A673 (cell line): ENCODE measurements at regions not wholly inside any gene's neighbourhood (a gene's known extent, or its start where the extent isn't known, plus 50 kb on each side); places are given as distances from the start of the nearest gene placed in this dataset.
A peak's percentile ranks its signal among the peaks of the same experiment; 100 is the strongest.

Experiments
- BruUV-seq: library from RNA; stranded (reverse); fragments of 400-500 nt; replicated peaks from 2 replicates; lab custom pipeline; 2021; lab: Mats Ljungman, UMichigan
- CTCF ChIA-PET: fragments of 300-600 bp; sonication (Branson Sonifier 250); formaldehyde crosslinking; loops from one replicate; lab custom pipeline; 2022; ENCODE audit warnings: antibody characterized with exemption; lab: Charles Lee
- POLR2A ChIA-PET: fragments of 300-600 bp; sonication (Branson Sonifier 250); formaldehyde crosslinking; loops from one replicate; lab custom pipeline; 2022; ENCODE audit warnings: antibody characterized with exemption; ENCODE audit not compliant: low non-redundant PET; lab: Charles Lee
- DNase-seq: peaks from one replicate; pipeline ENCODE4 v3.0.0-alpha.2; 2015; ENCODE audit warnings: low spot score
- H3K27ac ChIP-seq: fragments of 200-600 bp; sonication (generic); 2 replicates; pipeline ENCODE4 v1.5.1; 2016; ENCODE audit warnings: mixed run types, low read depth, mild to moderate bottlenecking, mixed read lengths, antibody characterized with exemption, low read length; ENCODE audit not compliant: poor library complexity, severe bottlenecking
- H3K27me3 ChIP-seq: fragments of 200-600 bp; sonication (generic); replicated peaks from 2 replicates; pipeline ENCODE4 v1.6.1; 2017; ENCODE audit warnings: mixed run types, low read depth, mild to moderate bottlenecking, mixed read lengths, antibody characterized with exemption, low read length; ENCODE audit not compliant: insufficient read depth, poor library complexity
- H3K36me3 ChIP-seq: fragments of 200-600 bp; sonication (generic); 2 replicates; pipeline ENCODE4 v1.6.1; 2016; ENCODE audit warnings: mixed run types, mild to moderate bottlenecking, mixed read lengths, antibody characterized with exemption, low read length; ENCODE audit not compliant: insufficient read depth, poor library complexity, severe bottlenecking
- H3K4me1 ChIP-seq: fragments of 200-600 bp; sonication (generic); 2 replicates; pipeline ENCODE4 v1.6.1; 2017; ENCODE audit warnings: mixed run types, mild to moderate bottlenecking, mixed read lengths, antibody characterized with exemption, low read length; ENCODE audit not compliant: insufficient read depth, poor library complexity, severe bottlenecking
- H3K4me3 ChIP-seq: fragments of 200-600 bp; sonication (generic); 2 replicates; pipeline ENCODE4 v1.5.1; 2016; ENCODE audit warnings: low read depth, mixed run types, mild to moderate bottlenecking, mixed read lengths, low read length; ENCODE audit not compliant: poor library complexity, severe bottlenecking
- H3K9me3 ChIP-seq: fragments of 200-600 bp; sonication (generic); 2 replicates; pipeline ENCODE4 v1.6.1; 2016; ENCODE audit warnings: mixed run types, low read depth, mild to moderate bottlenecking, mixed read lengths, antibody characterized with exemption, low read length; ENCODE audit not compliant: poor library complexity, severe bottlenecking
- EZH2 ChIP-seq: fragments of 200-600 bp; sonication (generic); IDR thresholded peaks from 2 replicates; pipeline ENCODE4 v1.6.1; 2017; ENCODE audit warnings: borderline replicate concordance, low read depth, mild to moderate bottlenecking, mixed read lengths, antibody characterized with exemption, low read length; ENCODE audit not compliant: poor library complexity, severe bottlenecking
- intact Hi-C: fragments of 100-400 bp; cut with micrococcal nuclease; formaldehyde crosslinking; loops from one replicate; pipeline ENCODE4 v1.10.0; 2022; ENCODE audit not compliant: unreplicated experiment
- TF ChIP-seq, protein P1 (sequence below): fragments of 300-800, 200-600 bp; sonication (generic); conservative IDR thresholded peaks from 2 replicates; pipeline ENCODE4 v1.5.1; 2017; ENCODE audit warnings: low read depth, mild to moderate bottlenecking, antibody characterized with exemption, low read length, moderate library complexity, mixed read lengths

DNA sequence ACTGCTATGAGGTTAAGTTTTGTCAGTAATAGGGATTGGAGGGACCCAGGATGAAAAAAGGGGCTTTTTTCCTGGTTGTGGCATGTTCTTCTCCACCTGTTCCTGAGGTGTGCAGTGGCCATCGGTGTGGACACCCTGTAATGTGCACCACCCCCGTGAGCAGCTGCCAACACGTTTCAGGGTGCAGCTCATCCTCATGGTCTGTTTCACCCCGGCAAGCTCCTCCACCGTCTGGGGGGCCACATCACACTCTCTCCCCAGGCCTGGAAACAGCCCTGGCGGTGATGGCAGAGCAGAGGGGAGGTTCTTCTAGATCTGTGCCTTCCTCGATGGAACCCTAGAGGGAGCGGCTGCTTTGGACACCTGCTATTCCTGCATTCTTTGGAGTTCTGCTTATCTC lies 435.4 kb downstream of the MATN1 start:
- H3K36me3 ChIP-seq: no peaks in the 10 kb centered on the region
- no peak for DNase-seq
- H3K4me1 ChIP-seq: peaks cover 19% of the 10 kb centered on the region
- no peak overlapping the region for H3K27ac ChIP-seq
- POLR2A ChIA-PET: interaction anchor here (1.2 kb wide), 1 partner anchor 37 kb away, joined by 4 read pairs; no protein-coding TSS in a partner anchor
- TF ChIP-seq, protein P1, sequence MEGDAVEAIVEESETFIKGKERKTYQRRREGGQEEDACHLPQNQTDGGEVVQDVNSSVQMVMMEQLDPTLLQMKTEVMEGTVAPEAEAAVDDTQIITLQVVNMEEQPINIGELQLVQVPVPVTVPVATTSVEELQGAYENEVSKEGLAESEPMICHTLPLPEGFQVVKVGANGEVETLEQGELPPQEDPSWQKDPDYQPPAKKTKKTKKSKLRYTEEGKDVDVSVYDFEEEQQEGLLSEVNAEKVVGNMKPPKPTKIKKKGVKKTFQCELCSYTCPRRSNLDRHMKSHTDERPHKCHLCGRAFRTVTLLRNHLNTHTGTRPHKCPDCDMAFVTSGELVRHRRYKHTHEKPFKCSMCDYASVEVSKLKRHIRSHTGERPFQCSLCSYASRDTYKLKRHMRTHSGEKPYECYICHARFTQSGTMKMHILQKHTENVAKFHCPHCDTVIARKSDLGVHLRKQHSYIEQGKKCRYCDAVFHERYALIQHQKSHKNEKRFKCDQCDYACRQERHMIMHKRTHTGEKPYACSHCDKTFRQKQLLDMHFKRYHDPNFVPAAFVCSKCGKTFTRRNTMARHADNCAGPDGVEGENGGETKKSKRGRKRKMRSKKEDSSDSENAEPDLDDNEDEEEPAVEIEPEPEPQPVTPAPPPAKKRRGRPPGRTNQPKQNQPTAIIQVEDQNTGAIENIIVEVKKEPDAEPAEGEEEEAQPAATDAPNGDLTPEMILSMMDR: no peak
- TF ChIP-seq EZH2: no peak
- no peaks in the 10 kb centered on the region for H3K9me3 ChIP-seq
- BruUV-seq: no TSS peak
- H3K4me3 ChIP-seq: no peak overlapping the region
- intact Hi-C loops: no loop called here
- no peaks in the 10 kb centered on the region for H3K27me3 ChIP-seq
- CTCF ChIA-PET: no interaction called here

DNA sequence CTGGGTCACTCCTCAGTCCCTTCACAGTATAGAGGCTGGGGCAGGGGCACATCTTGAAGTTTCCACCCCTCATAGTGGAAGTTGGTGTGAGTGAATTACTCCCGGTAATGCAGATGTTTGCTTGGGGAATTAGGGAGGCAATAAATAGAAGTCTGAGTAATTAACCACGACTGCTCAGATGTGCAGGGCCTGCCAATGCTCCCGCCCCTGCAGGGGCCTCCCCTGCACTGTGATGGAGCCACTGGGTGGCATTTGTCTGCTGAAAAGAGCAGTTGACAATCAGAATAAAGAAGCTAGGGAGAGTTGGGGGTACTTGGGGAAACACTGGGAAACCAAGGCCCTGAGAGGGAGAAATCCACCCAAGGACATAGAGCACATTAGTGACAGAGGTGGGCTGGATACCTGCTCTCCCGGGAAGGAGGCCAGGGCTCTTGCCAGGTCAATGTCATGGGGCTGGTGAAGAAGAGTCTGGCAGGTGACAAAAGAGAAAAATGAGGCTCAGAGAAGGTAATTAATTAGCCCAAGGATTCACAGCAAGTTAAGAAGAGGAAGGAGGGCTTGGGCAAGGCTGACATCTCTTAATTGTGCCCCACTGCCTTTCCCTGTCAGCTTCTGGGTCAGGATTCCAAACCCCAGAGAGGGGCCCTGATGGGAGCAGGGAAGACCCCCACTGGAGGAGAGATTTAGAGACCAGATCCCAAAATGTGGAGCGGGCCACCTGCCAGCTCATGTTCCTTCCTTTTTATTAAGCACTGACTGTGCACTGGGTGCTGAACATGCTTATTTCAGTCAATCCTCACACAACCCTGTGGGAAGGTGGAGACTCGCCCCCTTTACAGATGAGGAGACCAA lies 436.2 kb downstream of the MATN1 start:
- Histone ChIP-seq H3K36me3 (no peaks in the 10 kb centered on the region), H3K27ac (peak overlapping the region; percentile 53), H3K9me3 (no peaks in the 10 kb centered on the region), H3K4me3 (no peak overlapping the region), H3K27me3 (no peaks in the 10 kb centered on the region), H3K4me1 (peaks cover 23% of the 10 kb centered on the region)
- no TSS peak for BruUV-seq
- TF ChIP-seq, protein P1: no peak
- TF ChIP-seq EZH2: no peak
- DNase-seq: peak; percentile 28
- intact Hi-C loops: no loop called here
- CTCF ChIA-PET: no interaction called here
- POLR2A ChIA-PET: no interaction called here

DNA sequence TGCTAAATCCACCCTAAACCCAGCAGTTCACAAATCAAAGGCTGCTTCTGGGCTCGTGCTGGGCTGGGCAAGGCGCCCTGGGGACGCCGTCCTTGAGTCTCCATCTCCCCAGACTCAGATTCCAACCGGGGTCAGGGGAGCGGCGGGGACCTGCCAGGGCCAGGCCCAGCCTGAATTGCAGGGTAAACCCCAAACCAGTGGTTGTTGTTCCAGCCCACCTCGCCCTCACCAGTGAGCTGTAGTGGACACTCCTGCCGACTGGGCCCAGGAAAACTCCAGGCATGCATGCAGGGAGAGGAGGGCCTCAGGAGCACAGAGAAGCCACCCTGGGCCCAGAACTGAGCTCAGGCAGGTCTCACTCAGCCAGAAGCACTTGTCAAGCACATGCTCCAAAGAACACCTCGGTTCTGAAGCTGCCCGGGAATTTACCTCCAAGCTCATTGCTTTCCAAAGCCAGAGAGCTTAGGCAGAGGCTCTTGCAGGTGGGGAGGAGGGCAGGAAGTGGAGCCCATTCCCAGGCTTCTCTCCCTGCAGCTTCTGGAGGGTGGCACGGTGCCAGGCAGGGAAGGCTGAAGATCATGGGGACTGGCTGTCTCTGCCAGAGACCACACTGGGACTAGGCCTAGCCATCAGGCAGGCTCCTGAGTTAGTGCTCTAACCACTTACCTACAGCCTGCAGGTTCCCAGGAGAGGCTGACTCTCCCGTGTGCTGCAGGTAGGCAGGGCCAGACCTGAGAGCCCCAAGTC lies 437.0 kb downstream of the MATN1 start:
- H3K4me1 ChIP-seq: peaks cover 23% of the 10 kb centered on the region
- no TSS peak for BruUV-seq
- TF ChIP-seq, protein P1: no peak
- TF ChIP-seq EZH2: no peak
- H3K27me3 ChIP-seq: no peaks in the 10 kb centered on the region
- H3K27ac ChIP-seq: peak overlapping the region; percentile 53
- no peak overlapping the region for H3K4me3 ChIP-seq
- H3K9me3 ChIP-seq: no peaks in the 10 kb centered on the region
- H3K36me3 ChIP-seq: no peaks in the 10 kb centered on the region
- intact Hi-C loops: no loop called here
- DNase-seq: peak; percentile 29
- ChIA-PET POLR2A (no interaction called here), CTCF (no interaction called here)
